Body of pancreas (tissue), 4 donors: ENCODE measurements at regions not wholly inside any gene's neighbourhood (a gene's known extent, or its start where the extent isn't known, plus 50 kb on each side); places are given as distances from the start of the nearest gene placed in this dataset.

ENCODE experiments used
- ATAC-seq: fragments of 150-250 bp; one replicate; pipeline ENCODE4 v1.9.1; 2016
- DNase-seq, 4 donors: peaks; one replicate each; pipeline ENCODE4 v3.0.0-alpha.2; 2019
- H3K27ac ChIP-seq, 4 donors: fragments of 200-600 bp; sonication (generic); 1 replicate in 3 of 4; 2 replicates in 1 of 4; pipeline versions ENCODE4 v1.5.1 to v1.6.1; 2016 to 2019; ENCODE audit warnings: mild to moderate bottlenecking in 1 of 4, mixed read lengths in 1 of 4, moderate library complexity in 1 of 4
- H3K27me3 ChIP-seq, 2 donors: fragments of 200-600 bp; sonication (generic); one replicate each; pipeline ENCODE4 v1.6.0; 2016; ENCODE audit warnings: mild to moderate bottlenecking in 1 of 2
- H3K36me3 ChIP-seq, 2 donors: fragments of 200-600 bp; sonication (generic); replicated peaks in 1 of 2; 2 replicates each; pipeline ENCODE4 v1.5.1; 2016; ENCODE audit warnings: low read depth in 2 of 2; ENCODE audit not compliant: insufficient read depth in 1 of 2
- H3K4me1 ChIP-seq: fragments of 200-600 bp; sonication (generic); one replicate; pipeline ENCODE4 v1.6.0; 2016
- H3K4me3 ChIP-seq, 2 donors: fragments of 200-600 bp; sonication (generic); 1 replicate in 1 of 2; 2 replicates in 1 of 2; pipeline ENCODE4 v1.5.1; 2016 to 2019
- H3K9me3 ChIP-seq, 3 donors: fragments of 200-600 bp; sonication (generic); 1 replicate in 2 of 3; 2 replicates in 1 of 3; pipeline ENCODE4 v1.5.1; 2016
- CTCF ChIP-seq, 7 experiments: fragments of 450-650 bp in 4 of 7; fragments of 200-600 bp in 3 of 7; sonication (generic) in 3 of 7; IDR thresholded peaks; one replicate each; pipeline ENCODE4 v1.5.1; 2016 to 2019; ENCODE audit warnings: antibody characterized with exemption in 7 of 7
- POLR2A ChIP-seq, 3 donors: fragments of 450-650 bp; IDR thresholded peaks; one replicate each; pipeline ENCODE4 v1.6.1; 2016; ENCODE audit warnings: antibody characterized with exemption in 3 of 3, mild to moderate bottlenecking in 2 of 3
- WGBS, 2 donors: methylation state at CpG; one replicate each; pipeline ENCODE4 v1.1.5; 2017; 5-methylcytosine and 5-hydroxymethylcytosine counted together
- intact Hi-C: fragments of 100-400 bp; cut with DNase I; formaldehyde crosslinking; loops from one replicate; pipeline ENCODE4 v1.15.1; 2023

- Histone ChIP-seq H3K27me3 (no peaks in the 10 kb centered on the region), H3K36me3 (no peaks in the 10 kb centered on the region), H3K27ac (peak overlapping the region in 3 of 4 donors; percentile 40 to 51 (median 43)), H3K4me3 (no peak overlapping the region), H3K4me1 (peaks cover 10% of the 10 kb centered on the region), H3K9me3 (no peaks in the 10 kb centered on the region)
- intact Hi-C loops, result no loop called here
- TF ChIP-seq CTCF (IDR thresholded peaks at IDR 0.05), result no peak
- TF ChIP-seq POLR2A (IDR thresholded peaks at IDR 0.05), result no peak
- DNase-seq (peak; percentile 44 to 58 (median 56)), ATAC-seq (peak; percentile 70)
- WGBS, 2 donors, result 52 to 59% methylated on average over 12 of the region's 12 CpGs
Measured at GRCh38 chr17:72175787-72176515, 55.1 kb downstream of the SOX9 start.

GRCh38 chr17:72176516-72176851 lies 55.7 kb downstream of the SOX9 start:
- intact Hi-C loops, result no loop called here
- H3K27ac ChIP-seq, result peak overlapping the region in 2 of 4 donors; percentile 43 to 47
- peaks cover 10% of the 10 kb centered on the region for H3K4me1 ChIP-seq
- H3K36me3 ChIP-seq, result no peaks in the 10 kb centered on the region
- no peaks in the 10 kb centered on the region for H3K27me3 ChIP-seq
- no peak overlapping the region for H3K4me3 ChIP-seq
- no peak for ATAC-seq
- TF ChIP-seq CTCF (IDR thresholded peaks at IDR 0.05) (no peak), POLR2A (IDR thresholded peaks at IDR 0.05) (no peak)
- no peak for DNase-seq
- H3K9me3 ChIP-seq, result no peaks in the 10 kb centered on the region
- WGBS, 2 donors, result 67 to 73% methylated on average over 1 to 3 of the region's 3 CpGs

- DNase-seq (no peak), ATAC-seq (no peak)
- H3K36me3 ChIP-seq, result no peaks in the 10 kb centered on the region
- H3K27ac ChIP-seq, result no peak overlapping the region
- 31 to 36% methylated on average over 8 of the region's 8 CpGs for WGBS, 2 donors
- TF ChIP-seq CTCF (IDR thresholded peaks at IDR 0.05) (no peak), POLR2A (IDR thresholded peaks at IDR 0.05) (no peak)
- peaks cover 10% of the 10 kb centered on the region for H3K4me1 ChIP-seq
- H3K9me3 ChIP-seq, result no peaks in the 10 kb centered on the region
- intact Hi-C loops, result no loop called here
- H3K27me3 ChIP-seq, result no peaks in the 10 kb centered on the region
- H3K4me3 ChIP-seq, result no peak overlapping the region
Measured at GRCh38 chr17:72176951-72177660, 56.3 kb downstream of the SOX9 start.

- no peak for DNase-seq
- Histone ChIP-seq H3K4me3 (no peak overlapping the region), H3K27me3 (no peaks in the 10 kb centered on the region), H3K36me3 (no peaks in the 10 kb centered on the region), H3K4me1 (peaks cover 10% of the 10 kb centered on the region), H3K9me3 (no peaks in the 10 kb centered on the region), H3K27ac (no peak overlapping the region)
- ATAC-seq, result no peak
- TF ChIP-seq POLR2A (IDR thresholded peaks at IDR 0.05), result no peak
- intact Hi-C loops, result no loop called here
- 87 to 89% methylated on average over 2 of the region's 2 CpGs for WGBS, 2 donors
Measured at GRCh38 chr17:72177738-72178137, 56.9 kb downstream of the SOX9 start.

GRCh38 chr17:72182371-72182873 lies 61.6 kb downstream of the SOX9 start:
- no peak for ATAC-seq

More at GRCh38 chr17:72182371-72182873, 61.6 kb downstream of the SOX9 start:
- Histone ChIP-seq H3K9me3 (no peaks in the 10 kb centered on the region), H3K36me3 (no peaks in the 10 kb centered on the region), H3K27me3 (no peaks in the 10 kb centered on the region), H3K4me1 (peaks cover 3% of the 10 kb centered on the region), H3K27ac (no peak overlapping the region), H3K4me3 (no peak overlapping the region)
- no peak for DNase-seq
- 61 to 64% methylated on average over 2 of the region's 2 CpGs for WGBS, 2 donors
- TF ChIP-seq CTCF (IDR thresholded peaks at IDR 0.05) (no peak), POLR2A (IDR thresholded peaks at IDR 0.05) (no peak)
- intact Hi-C loops, result no loop called here
